Brain pericyte (primary cell): ENCODE measurements at regions not wholly inside any gene's neighbourhood (a gene's known extent, or its start where the extent isn't known, plus 50 kb on each side); places are given as distances from the start of the nearest gene placed in this dataset.

Experiments
- DNase-seq: peaks from one replicate; pipeline ENCODE4 v3.0.0-alpha.2; 2012; ENCODE audit warnings: low read depth, low spot score

GRCh38 chr1:208541225-208541855 is 297.2 kb upstream of the PLXNA2 start:
- DNase-seq = no peak

GRCh38 chr1:208542309-208542708 is 298.1 kb upstream of the PLXNA2 start:
- DNase-seq = no peak

GRCh38 chr1:208544053-208544452 is 299.9 kb upstream of the PLXNA2 start:
- DNase-seq = no peak

- no peak for DNase-seq
Observed at GRCh38 chr1:208544794-208545193, 300.6 kb upstream of the PLXNA2 start.

GRCh38 chr1:208551024-208551423 is 306.8 kb upstream of the PLXNA2 start:
- no peak for DNase-seq

GRCh38 chr1:208551633-208552320 is 307.6 kb upstream of the PLXNA2 start:
- no peak for DNase-seq

GRCh38 chr1:208552928-208553327 is 308.7 kb upstream of the PLXNA2 start:
- DNase-seq = no peak

- no peak for DNase-seq
Observed at GRCh38 chr1:208556461-208556860, 312.3 kb upstream of the PLXNA2 start.

- DNase-seq = no peak
Observed at GRCh38 chr1:208557046-208557722, 313.0 kb upstream of the PLXNA2 start.

GRCh38 chr1:208557723-208558094 is 313.5 kb upstream of the PLXNA2 start:
- no peak for DNase-seq

- DNase-seq = no peak
Observed at GRCh38 chr1:208559597-208560329, 315.6 kb upstream of the PLXNA2 start.

- no peak for DNase-seq
Observed at GRCh38 chr1:208562151-208562960, 318.2 kb upstream of the PLXNA2 start.

GRCh38 chr1:208564466-208564865 is 320.3 kb upstream of the PLXNA2 start:
- DNase-seq = no peak

- no peak for DNase-seq
Observed at GRCh38 chr1:208565756-208566440, 321.7 kb upstream of the PLXNA2 start.

- DNase-seq = no peak
Observed at GRCh38 chr1:208569181-208569580, 325.0 kb upstream of the PLXNA2 start.

- DNase-seq = no peak
Observed at GRCh38 chr1:208570362-208570761, 326.2 kb upstream of the PLXNA2 start.

GRCh38 chr1:208576425-208576824 is 332.2 kb upstream of the PLXNA2 start:
- DNase-seq = no peak

- no peak for DNase-seq
Observed at GRCh38 chr1:208577381-208577905, 333.3 kb upstream of the PLXNA2 start.

GRCh38 chr1:208581209-208581608 is 337.0 kb upstream of the PLXNA2 start:
- no peak for DNase-seq

GRCh38 chr1:208581667-208582066 is 337.5 kb upstream of the PLXNA2 start:
- no peak for DNase-seq
